ENCODE measurements at regions not wholly inside any gene's neighbourhood (a gene's known extent, or its start where the extent isn't known, plus 50 kb on each side); places are given as distances from the start of the nearest gene placed in this dataset.

DNA sequence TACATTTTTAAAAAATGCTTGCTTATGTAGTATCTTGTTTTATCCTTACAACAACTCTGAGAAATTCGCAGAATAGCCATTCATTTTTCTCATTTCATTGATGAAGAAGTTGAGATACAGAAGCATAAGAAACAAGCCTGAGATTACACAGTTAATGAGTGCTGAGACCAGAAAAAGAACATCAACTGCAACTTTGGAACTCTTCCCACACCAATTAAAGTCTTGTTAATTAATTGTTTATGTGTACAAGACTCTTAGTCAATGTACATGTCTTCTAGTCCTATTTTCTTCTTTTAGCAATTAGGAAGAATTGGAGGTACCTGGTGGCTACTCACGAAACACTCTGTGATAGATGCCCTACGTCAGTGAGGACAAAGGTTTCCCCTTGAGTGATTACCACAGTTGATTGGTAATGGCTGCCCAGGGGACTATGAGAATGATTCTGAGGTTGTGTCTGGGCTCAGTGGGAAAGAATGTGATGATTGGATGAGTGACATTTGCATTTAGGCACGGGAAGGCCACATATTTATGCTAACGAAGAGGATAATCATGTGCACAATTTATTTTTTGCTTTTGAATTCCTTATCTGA, 187.4 kb upstream of the KCNK2 start:
- TF ChIP-seq, protein P1, sequence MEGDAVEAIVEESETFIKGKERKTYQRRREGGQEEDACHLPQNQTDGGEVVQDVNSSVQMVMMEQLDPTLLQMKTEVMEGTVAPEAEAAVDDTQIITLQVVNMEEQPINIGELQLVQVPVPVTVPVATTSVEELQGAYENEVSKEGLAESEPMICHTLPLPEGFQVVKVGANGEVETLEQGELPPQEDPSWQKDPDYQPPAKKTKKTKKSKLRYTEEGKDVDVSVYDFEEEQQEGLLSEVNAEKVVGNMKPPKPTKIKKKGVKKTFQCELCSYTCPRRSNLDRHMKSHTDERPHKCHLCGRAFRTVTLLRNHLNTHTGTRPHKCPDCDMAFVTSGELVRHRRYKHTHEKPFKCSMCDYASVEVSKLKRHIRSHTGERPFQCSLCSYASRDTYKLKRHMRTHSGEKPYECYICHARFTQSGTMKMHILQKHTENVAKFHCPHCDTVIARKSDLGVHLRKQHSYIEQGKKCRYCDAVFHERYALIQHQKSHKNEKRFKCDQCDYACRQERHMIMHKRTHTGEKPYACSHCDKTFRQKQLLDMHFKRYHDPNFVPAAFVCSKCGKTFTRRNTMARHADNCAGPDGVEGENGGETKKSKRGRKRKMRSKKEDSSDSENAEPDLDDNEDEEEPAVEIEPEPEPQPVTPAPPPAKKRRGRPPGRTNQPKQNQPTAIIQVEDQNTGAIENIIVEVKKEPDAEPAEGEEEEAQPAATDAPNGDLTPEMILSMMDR (conservative IDR thresholded peaks at IDR 0.05; ENCODE audit: low read depth, low read length) = no peak
- TF ChIP-seq MAFK (IDR thresholded peaks at IDR 0.05; ENCODE audit: low read depth, low read length) (no peak), POLR2A (IDR thresholded peaks at IDR 0.05; ENCODE audit: low read depth, low read length) (no peak), BHLHE40 (IDR thresholded peaks at IDR 0.05; ENCODE audit: low read depth, low read length) (no peak), USF2 (IDR thresholded peaks at IDR 0.05; ENCODE audit: low read depth, low read length) (no peak), RAD21 (IDR thresholded peaks at IDR 0.05; ENCODE audit: low read length) (no peak)

Data from IMR-90 (cell line).